ENCODE measurements at regions not wholly inside any gene's neighbourhood (a gene's known extent, or its start where the extent isn't known, plus 50 kb on each side); places are given as distances from the start of the nearest gene placed in this dataset.
"Not testable (repeated sequence)": the region's sequence is repeated elsewhere in the genome, so short reads cannot be mapped to it uniquely, and the experiment has no call there.

GRCh38 chr20:47899313-47899712 is 114.0 kb upstream of the SULF2 start:
- TF ChIP-seq POLR2A (IDR thresholded peaks at IDR 0.05; ENCODE audit: extremely low read depth, insufficient read length); CTCF (IDR thresholded peaks at IDR 0.05; ENCODE audit: low read depth, low read length): not testable (repeated sequence)
- TF ChIP-seq, protein P1, sequence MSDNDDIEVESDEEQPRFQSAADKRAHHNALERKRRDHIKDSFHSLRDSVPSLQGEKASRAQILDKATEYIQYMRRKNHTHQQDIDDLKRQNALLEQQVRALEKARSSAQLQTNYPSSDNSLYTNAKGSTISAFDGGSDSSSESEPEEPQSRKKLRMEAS (IDR thresholded peaks at IDR 0.05; ENCODE audit: low read depth, low read length) = not testable (repeated sequence)
